ENCODE measurements at regions not wholly inside any gene's neighbourhood (a gene's known extent, or its start where the extent isn't known, plus 50 kb on each side); places are given as distances from the start of the nearest gene placed in this dataset.

DNA sequence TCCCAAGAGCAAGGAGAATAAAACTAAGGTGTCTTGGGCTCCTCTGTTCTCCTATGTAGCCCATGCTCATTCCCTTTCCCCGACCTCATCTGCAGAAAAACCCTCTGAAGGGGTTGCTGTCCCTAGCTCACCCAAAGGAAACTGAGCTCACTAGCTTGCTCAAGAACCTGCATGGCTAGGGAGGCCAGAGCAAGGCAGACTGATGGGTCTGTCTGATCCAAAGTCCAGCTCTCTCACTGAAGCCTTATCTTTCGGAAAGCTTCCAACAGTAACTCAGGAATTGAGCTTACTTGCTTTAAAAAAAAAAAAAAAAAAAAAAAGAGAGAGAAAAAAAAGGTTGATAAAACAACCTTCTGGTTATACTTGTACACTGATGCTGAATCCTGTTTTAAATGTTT lies 141.4 kb upstream of the TOPAZ1 start:
- DNase-seq, result no peak

GRCh38 chr3:44104043-44104442 lies 137.6 kb upstream of the TOPAZ1 start:
- peak; percentile 80 for DNase-seq

DNA sequence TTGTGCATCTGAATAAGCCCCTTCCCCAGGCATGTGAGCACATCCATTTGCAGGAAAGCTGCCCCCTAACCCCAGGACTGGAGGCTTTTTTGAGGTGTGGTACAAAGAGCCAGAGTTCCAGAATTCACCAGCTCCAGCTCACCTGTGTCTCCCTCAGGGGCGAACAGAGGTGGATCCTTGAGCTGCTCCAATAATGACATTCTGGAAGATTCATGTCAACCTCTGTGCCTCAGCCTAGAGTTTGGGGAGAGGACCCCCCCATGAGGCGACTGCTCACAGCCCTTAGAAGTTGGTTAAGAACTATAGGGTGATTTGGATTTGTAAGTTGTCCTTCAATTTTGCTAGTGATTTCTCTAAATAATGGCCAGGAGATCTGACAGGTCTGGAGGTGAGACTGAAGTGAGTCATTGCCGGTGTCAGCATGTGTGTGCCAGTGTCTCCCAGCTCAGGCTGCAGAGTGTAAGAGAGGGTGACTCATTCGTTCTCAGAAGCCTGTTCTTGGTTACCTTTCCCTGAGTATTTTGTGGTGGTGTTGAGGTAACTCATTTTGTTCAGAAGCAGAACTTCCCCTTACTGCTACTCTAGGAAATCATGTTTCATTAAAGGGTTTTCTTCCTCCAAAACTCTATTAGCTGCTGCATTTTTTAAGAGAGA lies 136.9 kb upstream of the TOPAZ1 start:
- DNase-seq, result peak; percentile 89

- DNase-seq, result no peak
These were observed 136.1 kb upstream of the TOPAZ1 start for GRCh38 chr3:44105571-44105970.

DNA sequence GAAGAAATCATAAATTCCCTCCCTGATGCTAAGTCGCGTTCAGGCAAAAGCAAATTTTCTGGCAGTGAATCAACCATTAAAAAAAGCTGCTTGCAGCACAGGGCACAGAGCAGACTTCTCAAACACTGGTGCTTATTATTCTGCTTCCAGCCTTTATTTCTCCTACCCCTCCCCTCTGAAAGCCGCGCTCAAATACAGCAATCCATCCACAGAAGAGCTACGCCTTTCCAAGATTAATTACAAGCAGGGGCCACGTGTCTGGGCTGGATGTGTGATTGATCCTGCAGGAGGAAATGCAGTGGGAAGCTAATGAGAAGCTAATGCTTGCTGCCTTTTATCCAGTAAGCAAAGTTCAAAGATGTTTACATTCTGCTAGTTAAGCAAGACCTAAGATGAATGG lies 134.9 kb upstream of the TOPAZ1 start:
- no peak for DNase-seq

- DNase-seq, result no peak
These were observed 133.2 kb upstream of the TOPAZ1 start for GRCh38 chr3:44108481-44108880.

- DNase-seq, result peak; percentile 28
These were observed 131.8 kb upstream of the TOPAZ1 start for GRCh38 chr3:44109771-44110361.

DNA sequence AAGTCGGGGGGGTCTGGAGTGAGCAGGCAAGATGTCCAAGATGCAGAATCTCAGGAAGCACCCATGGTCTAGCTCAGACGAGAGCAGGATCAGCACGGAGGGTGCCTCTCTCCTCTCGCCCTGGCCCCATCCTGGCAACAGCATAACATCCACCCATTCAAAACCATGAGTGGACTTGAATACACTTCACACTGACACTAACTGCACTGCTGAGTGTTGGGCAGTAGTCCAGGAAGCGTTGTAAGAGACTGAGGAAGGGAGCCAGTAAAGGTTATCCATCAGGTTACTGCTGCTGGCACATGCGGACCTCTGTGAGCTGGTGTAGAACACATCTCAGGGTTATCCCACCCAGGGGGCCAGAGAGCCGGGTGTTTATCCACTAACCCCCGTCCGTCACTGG lies 131.0 kb upstream of the TOPAZ1 start:
- peak; percentile 25 for DNase-seq

GRCh38 chr3:44111482-44111881 lies 130.2 kb upstream of the TOPAZ1 start:
- peak; percentile 35 for DNase-seq

- peak; percentile 68 for DNase-seq
These were observed 127.5 kb upstream of the TOPAZ1 start for GRCh38 chr3:44114142-44114541.

- DNase-seq, result peak; percentile 77
These were observed 124.4 kb upstream of the TOPAZ1 start for GRCh38 chr3:44117239-44117638.

GRCh38 chr3:44117736-44118135 lies 124.0 kb upstream of the TOPAZ1 start:
- no peak for DNase-seq

DNA sequence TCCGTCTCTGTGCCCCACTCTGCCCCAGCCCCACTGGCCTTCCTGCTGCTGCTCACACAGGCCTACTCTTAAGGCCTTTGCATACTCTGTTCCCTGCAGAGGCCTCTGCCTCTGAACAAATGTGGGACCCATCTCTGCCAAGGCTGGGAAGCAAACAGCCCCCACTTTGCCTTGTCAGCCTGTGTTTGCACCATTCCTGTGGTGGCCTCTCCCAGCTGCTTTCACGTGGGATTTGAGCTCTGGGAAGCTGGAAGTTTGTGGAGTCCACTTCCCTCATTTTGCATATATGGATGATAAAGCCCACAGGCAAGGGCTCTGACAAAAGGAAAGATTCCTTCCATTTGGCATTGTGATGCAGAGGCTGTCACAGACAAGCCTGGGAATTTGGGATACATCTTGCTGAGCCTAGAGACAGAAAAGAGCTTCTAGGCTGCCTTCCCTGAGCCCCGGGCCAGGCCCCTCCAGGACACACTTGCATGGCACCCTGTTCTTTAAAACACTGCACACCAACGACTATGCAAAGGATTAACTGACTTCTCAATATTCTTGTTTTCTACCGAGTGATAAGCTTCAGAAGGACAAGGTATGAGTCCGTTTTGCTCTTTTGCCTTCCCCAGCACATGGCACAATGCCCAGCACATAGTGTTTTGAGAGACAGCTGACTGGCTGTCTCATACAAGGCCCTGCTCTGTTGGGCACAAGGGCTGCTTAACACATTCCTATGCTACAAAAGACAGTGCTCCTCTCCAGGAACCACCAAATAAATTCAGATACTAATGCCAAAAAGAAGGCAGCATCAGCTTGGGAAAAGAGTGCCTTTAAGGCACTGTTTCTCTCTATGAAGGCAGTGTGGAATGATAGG lies 120.7 kb upstream of the TOPAZ1 start:
- no peak for DNase-seq

DNA sequence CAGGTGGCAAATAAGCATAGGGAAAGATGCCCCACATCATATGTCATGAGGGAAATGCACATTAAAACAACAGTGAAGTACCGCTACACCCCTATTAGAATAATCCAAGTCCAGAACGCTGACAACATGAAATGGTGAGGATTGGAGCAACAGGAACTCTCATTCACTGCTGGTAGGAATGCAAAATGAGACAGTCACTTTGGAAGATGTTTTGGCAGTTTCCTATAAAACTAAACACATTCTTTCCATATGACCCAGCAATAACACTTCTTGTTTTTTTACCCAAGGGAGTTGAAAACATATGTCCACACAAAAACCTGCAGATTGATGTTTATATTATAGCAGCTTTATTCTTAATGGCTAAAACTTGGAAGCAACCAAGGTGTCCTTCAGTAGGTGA lies 116.4 kb upstream of the TOPAZ1 start:
- DNase-seq, result no peak

- DNase-seq, result no peak
These were observed 115.8 kb upstream of the TOPAZ1 start for GRCh38 chr3:44125882-44126281.

DNA sequence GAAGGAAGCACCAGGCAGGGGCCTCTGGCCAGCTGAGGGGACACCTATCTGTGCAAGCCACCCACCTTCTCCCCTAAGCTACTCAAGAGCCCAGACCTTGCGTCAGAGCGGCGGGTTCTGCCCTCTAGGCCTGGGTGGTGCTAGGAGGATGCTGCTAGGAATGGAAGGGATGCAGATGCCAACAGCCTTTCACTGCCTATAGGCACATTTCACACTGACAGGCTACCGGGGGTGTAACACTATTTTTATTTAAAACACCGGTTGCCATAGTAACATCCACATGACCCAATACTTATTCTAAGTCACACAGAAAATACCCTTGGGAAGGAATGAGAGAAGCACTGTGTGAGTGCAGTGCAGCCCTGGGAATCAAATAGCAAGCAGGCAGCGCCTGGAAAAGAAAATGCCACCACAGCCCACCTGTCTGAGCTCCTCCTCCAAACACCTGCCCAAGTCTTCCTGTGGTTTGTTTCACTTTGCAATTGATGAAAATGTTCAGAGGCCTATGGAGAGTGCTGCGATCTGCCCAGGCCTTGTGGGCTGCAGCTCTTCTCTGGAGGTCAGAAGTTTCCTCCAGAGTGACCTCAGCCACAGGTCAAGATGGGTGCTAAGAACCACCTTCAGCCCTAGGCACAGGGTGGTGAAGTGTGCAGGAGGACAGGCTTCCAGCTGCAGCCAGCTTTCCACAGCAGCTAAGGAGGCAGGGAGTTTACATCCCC lies 113.5 kb upstream of the TOPAZ1 start:
- no peak for DNase-seq

DNA sequence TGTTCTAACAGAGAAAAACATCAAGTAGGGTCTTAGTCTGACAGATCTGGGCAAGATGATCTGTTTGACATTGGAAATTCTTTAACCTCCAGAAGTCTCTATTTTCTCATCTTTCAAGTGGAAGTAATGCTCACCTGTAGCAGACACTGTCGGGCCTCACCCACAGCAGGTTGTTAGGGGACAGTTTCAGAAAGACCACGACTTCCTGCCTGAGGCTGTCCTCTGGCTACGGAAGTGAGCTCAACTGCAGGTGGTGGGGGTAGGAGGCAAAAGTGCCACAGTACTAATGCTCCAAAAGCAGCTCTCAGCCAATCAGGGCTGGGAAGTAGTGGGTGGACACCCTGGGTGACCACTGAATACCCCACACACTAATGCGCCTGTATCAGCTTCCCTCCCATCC lies 111.4 kb upstream of the TOPAZ1 start:
- DNase-seq, result no peak

DNA sequence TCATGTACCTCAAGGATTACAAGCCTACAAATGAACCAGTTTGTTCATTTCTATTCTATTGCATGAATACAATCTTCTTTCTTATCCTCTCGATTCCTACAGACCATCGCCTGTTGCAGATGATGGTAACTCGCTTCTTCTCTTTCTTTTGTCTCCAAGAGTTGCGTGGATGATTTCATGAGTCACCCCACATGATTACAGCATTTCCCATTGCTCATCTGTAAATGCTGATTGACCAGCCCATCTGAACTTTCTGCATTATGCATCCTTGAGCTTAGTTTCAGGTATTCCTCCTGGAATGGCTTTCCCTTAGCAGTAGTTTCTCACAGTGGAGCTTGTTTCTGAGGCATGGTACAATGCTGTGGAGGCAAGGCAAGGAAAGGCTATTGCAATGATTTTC lies 109.6 kb upstream of the TOPAZ1 start:
- DNase-seq, result no peak

DNA sequence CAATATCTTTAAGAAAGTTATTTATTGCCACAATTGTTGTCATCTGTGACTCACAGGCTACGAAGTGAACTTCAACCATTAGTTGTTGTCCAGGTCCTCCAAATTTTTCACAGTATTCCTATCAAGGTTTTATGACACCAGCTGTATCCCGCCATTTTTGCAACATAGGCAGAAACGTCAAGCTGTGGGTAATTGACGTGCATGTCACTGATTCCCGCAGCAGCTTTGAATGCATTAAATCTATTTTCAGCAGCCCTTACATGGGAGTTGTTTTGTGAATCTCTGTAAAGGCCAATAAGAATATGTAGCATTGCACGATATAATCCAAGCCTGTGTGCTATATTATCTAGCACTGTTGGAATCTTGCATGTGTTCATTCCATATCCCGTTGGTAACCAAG lies 109.1 kb upstream of the TOPAZ1 start:
- no peak for DNase-seq

GRCh38 chr3:44136421-44136820 lies 105.3 kb upstream of the TOPAZ1 start:
- DNase-seq, result no peak

GRCh38 chr3:44146073-44146472 lies 95.6 kb upstream of the TOPAZ1 start:
- DNase-seq, result no peak

DNA sequence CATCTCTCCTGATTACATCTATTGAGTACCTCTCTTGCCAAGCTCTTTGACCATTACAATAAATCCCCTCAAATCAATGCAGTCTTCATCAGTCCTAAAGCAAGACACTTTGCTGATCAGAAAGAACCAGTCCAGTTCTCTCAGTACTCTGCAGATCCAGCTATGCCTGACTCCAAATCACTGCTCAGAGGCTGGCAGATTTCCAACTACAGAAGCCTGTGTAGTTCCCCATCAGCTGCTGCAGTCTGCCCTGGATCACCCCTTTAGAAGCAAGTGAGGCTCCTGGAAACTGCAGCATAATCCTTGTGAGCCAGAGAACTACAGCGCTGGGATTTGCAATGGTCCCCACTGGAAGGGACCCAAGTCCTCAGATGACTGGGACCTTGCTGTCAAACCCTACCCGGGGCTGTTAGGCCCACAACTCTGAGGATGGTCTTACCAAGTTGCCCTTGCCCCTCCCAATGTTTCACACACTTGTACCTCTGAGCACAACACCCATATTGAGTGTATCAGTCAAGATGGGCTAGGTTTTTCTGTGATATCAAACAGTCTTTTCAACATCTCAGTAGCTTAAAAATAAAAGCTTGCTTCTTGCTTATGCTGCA lies 81.9 kb upstream of the TOPAZ1 start:
- no peak for DNase-seq

DNA sequence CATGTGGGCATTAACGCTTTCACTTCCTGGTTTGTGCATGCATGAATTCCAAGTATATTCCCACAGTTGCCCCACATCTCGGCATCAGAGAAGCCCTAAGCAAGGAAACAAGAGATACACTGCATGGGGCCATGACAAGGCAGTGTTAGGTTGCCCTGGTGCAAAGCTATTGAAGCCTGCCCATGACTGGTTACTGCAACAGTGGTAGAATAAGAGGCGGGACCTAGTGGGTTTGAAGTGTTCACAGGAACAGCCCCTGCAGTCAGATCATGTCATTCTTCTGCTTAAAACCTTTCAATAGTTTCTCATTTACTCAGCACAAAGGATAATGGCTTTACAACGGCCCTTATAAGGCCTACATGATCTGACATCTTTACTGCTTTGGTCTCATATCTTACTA lies 80.9 kb upstream of the TOPAZ1 start:
- no peak for DNase-seq
